ENCODE measurements at regions not wholly inside any gene's neighbourhood (a gene's known extent, or its start where the extent isn't known, plus 50 kb on each side); places are given as distances from the start of the nearest gene placed in this dataset.
A peak's percentile ranks its signal among the peaks of the same experiment; 100 is the strongest.

DNA sequence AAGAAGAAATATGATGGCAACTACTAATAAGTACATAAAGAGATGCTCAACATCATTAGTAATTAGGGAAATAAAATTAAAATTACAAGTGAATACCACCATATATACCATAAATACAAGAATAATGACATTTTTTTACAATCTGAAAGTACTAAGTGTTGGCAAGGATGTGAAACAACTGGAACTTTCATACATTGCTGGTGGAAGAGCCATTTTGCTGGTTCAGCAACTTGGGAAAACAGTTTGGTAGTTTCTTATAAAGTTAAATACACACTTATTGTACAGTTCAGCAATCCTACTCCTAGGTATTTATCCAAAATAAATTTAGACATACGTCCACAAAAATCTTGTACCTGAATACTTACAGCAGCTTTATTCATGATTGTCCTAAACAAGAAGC is 192.9 kb downstream of the CARTPT start:
- DNase-seq (ENCODE audit: low read depth), result no peak
- TF ChIP-seq, protein P1, sequence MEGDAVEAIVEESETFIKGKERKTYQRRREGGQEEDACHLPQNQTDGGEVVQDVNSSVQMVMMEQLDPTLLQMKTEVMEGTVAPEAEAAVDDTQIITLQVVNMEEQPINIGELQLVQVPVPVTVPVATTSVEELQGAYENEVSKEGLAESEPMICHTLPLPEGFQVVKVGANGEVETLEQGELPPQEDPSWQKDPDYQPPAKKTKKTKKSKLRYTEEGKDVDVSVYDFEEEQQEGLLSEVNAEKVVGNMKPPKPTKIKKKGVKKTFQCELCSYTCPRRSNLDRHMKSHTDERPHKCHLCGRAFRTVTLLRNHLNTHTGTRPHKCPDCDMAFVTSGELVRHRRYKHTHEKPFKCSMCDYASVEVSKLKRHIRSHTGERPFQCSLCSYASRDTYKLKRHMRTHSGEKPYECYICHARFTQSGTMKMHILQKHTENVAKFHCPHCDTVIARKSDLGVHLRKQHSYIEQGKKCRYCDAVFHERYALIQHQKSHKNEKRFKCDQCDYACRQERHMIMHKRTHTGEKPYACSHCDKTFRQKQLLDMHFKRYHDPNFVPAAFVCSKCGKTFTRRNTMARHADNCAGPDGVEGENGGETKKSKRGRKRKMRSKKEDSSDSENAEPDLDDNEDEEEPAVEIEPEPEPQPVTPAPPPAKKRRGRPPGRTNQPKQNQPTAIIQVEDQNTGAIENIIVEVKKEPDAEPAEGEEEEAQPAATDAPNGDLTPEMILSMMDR (IDR thresholded peaks at IDR 0.05; ENCODE audit: low read length, missing control alignments), result no peak
- H3K4me3 ChIP-seq (replicated peaks; ENCODE audit: low read depth, low read length), result no peak overlapping the region

- H3K4me3 ChIP-seq (replicated peaks; ENCODE audit: low read depth, low read length), result no peak overlapping the region
- no peak for DNase-seq (ENCODE audit: low read depth)
- TF ChIP-seq, protein P1 (IDR thresholded peaks at IDR 0.05; ENCODE audit: low read length, missing control alignments), result no peak
Measured at GRCh38 chr5:71914281-71914680, 193.0 kb upstream of the MAP1B start.

GRCh38 chr5:71922584-71923106 is 184.6 kb upstream of the MAP1B start:
- H3K4me3 ChIP-seq (replicated peaks; ENCODE audit: low read depth, low read length), result no peak overlapping the region
- TF ChIP-seq, protein P1 (IDR thresholded peaks at IDR 0.05; ENCODE audit: low read length, missing control alignments), result peak; percentile 14
- peak; percentile 90 for DNase-seq (ENCODE audit: low read depth)

GRCh38 chr5:71923755-71924154 is 183.5 kb upstream of the MAP1B start:
- TF ChIP-seq, protein P1 (IDR thresholded peaks at IDR 0.05; ENCODE audit: low read length, missing control alignments), result no peak
- DNase-seq (ENCODE audit: low read depth), result no peak
- H3K4me3 ChIP-seq (replicated peaks; ENCODE audit: low read depth, low read length), result no peak overlapping the region

- H3K4me3 ChIP-seq (replicated peaks; ENCODE audit: low read depth, low read length), result no peak overlapping the region
- TF ChIP-seq, protein P1 (IDR thresholded peaks at IDR 0.05; ENCODE audit: low read length, missing control alignments), result no peak
- DNase-seq (ENCODE audit: low read depth), result peak; percentile 52
Measured at GRCh38 chr5:71924325-71924724, 182.9 kb upstream of the MAP1B start.

DNA sequence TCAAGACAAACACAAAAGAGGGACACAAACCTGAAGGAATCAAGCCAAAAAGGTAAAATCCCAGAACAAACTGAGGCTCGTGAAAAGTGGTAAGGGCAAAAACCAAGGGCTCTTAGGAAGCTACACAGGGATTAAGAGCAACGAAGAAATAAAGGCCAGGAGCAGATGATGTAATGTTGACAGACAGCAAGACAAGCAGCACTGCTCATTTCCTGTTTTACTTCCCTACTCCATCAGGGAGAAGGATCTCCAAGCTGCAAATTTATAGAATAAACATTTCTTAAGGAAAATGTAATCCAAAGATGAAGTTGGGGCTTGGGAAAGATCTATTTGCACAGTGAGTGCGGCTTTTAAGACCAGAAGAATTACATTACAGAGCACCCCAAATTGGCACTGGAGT is 182.3 kb upstream of the MAP1B start:
- peak; percentile 72 for DNase-seq (ENCODE audit: low read depth)
- H3K4me3 ChIP-seq (replicated peaks; ENCODE audit: low read depth, low read length), result no peak overlapping the region
- TF ChIP-seq, protein P1 (IDR thresholded peaks at IDR 0.05; ENCODE audit: low read length, missing control alignments), result no peak

DNA sequence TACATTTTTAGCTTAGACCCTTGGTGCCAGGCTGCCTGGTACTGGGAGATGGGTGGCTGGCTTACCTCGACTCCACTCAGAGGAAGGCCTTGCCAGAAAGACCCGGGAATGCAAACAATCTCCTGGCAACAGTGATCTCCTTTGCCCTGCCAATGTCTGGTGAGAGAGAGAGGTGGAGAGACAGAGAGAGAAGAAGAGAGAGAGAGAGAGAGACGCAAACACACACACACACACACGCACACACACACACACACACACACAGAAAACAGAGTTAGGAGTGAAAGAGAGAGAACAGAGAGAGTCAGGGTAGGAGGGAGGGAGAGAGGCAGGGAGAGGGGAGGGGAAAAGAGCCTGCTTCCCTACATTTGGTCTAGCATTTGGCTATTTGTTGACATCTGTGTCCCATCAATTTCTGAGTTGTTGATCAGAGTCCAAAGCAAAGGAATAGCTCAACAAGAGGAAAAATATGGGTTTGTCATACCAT is 181.6 kb upstream of the MAP1B start:
- peak; percentile 46 for DNase-seq (ENCODE audit: low read depth)
- TF ChIP-seq, protein P1 (IDR thresholded peaks at IDR 0.05; ENCODE audit: low read length, missing control alignments), result no peak
- no peak overlapping the region for H3K4me3 ChIP-seq (replicated peaks; ENCODE audit: low read depth, low read length)
